SK-N-SH treated with all-trans-retinoic acid at 6 μM for 48 hours (cell line): ENCODE measurements at regions not wholly inside any gene's neighbourhood (a gene's known extent, or its start where the extent isn't known, plus 50 kb on each side); places are given as distances from the start of the nearest gene placed in this dataset.

Experiments
- ARNTL ChIP-seq: fragments of 450-650 bp; formaldehyde crosslinking; IDR thresholded peaks from 2 replicates; pipeline ENCODE4 v1.5.0; 2020; ENCODE audit warnings: low read depth, mild to moderate bottlenecking, moderate library complexity, borderline replicate concordance
- GLIS3 ChIP-seq: fragments of 250-450 bp; sonication (Bioruptor Pico); IDR thresholded peaks from 2 replicates; pipeline ENCODE4 v1.5.0; 2020; ENCODE audit warnings: mild to moderate bottlenecking, moderate library complexity
- RARB ChIP-seq: fragments of 250-450 bp; sonication (Bioruptor Pico); IDR thresholded peaks from 2 replicates; pipeline ENCODE4 v1.8.0; 2021; ENCODE audit warnings: mild to moderate bottlenecking, moderate library complexity
- TCF4 ChIP-seq: fragments of 250-450 bp; sonication (Bioruptor Pico); IDR thresholded peaks from 2 replicates; pipeline ENCODE4 v1.8.0; 2021; ENCODE audit warnings: mild to moderate bottlenecking, moderate library complexity, borderline replicate concordance
- TF ChIP-seq, protein P1 (sequence below): fragments of 250-450 bp; sonication (Bioruptor Pico); IDR thresholded peaks from 2 replicates; pipeline ENCODE4 v1.5.1; 2020; ENCODE audit warnings: low read depth, mild to moderate bottlenecking, moderate library complexity
- TF ChIP-seq, protein P2 (sequence below): fragments of 250-450 bp; sonication (Bioruptor Pico); IDR thresholded peaks from 2 replicates; pipeline ENCODE4 v1.8.0; 2020; ENCODE audit warnings: mild to moderate bottlenecking, moderate library complexity, borderline replicate concordance

GRCh38 chr11:96779030-96779429 lies 389.2 kb downstream of the JRKL start:
- TF ChIP-seq GLIS3 = no peak
- TF ChIP-seq, protein P1, sequence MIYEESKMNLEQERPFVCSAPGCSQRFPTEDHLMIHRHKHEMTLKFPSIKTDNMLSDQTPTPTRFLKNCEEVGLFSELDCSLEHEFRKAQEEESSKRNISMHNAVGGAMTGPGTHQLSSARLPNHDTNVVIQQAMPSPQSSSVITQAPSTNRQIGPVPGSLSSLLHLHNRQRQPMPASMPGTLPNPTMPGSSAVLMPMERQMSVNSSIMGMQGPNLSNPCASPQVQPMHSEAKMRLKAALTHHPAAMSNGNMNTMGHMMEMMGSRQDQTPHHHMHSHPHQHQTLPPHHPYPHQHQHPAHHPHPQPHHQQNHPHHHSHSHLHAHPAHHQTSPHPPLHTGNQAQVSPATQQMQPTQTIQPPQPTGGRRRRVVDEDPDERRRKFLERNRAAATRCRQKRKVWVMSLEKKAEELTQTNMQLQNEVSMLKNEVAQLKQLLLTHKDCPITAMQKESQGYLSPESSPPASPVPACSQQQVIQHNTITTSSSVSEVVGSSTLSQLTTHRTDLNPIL (CRISPR knock-in tag) = no peak
- TF ChIP-seq, protein P2, sequence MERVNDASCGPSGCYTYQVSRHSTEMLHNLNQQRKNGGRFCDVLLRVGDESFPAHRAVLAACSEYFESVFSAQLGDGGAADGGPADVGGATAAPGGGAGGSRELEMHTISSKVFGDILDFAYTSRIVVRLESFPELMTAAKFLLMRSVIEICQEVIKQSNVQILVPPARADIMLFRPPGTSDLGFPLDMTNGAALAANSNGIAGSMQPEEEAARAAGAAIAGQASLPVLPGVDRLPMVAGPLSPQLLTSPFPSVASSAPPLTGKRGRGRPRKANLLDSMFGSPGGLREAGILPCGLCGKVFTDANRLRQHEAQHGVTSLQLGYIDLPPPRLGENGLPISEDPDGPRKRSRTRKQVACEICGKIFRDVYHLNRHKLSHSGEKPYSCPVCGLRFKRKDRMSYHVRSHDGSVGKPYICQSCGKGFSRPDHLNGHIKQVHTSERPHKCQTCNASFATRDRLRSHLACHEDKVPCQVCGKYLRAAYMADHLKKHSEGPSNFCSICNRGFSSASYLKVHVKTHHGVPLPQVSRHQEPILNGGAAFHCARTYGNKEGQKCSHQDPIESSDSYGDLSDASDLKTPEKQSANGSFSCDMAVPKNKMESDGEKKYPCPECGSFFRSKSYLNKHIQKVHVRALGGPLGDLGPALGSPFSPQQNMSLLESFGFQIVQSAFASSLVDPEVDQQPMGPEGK (CRISPR knock-in tag) = no peak
- no peak for TF ChIP-seq ARNTL (CRISPR knock-in tag)
- TF ChIP-seq TCF4 = no peak
- no peak for TF ChIP-seq RARB (CRISPR knock-in tag)
